Lung (tissue), 11 donors: ENCODE measurements at regions not wholly inside any gene's neighbourhood (a gene's known extent, or its start where the extent isn't known, plus 50 kb on each side); places are given as distances from the start of the nearest gene placed in this dataset.

ENCODE experiments used
- ATAC-seq: fragments of 200-7000 bp; cut with Tn5 transposase; one replicate; pipeline ENCODE4 v1.9.1; 2020; ENCODE audit warnings: moderate number of reproducible peaks; ENCODE audit not compliant: insufficient read depth, low FRiP score
- DNase-seq, 3 donors: peaks; one replicate each; pipeline ENCODE4 v3.0.0-alpha.2; 2013 to 2017
- H3K27ac ChIP-seq, 2 donors: one replicate each; pipeline ENCODE4 v1.5.1; 2013; ENCODE audit warnings: mild to moderate bottlenecking in 2 of 2, moderate library complexity in 2 of 2, control low read depth in 1 of 2, inconsistent platforms in 1 of 2, low read depth in 1 of 2, low read length in 1 of 2
- H3K27me3 ChIP-seq, 3 donors: one replicate each; pipeline ENCODE4 v1.5.1; 2013; ENCODE audit warnings: low read length in 2 of 3; ENCODE audit not compliant: control insufficient read depth in 3 of 3, insufficient read depth in 3 of 3
- H3K36me3 ChIP-seq, 4 donors: one replicate each; pipeline ENCODE4 v1.5.1; 2013; ENCODE audit warnings: low read length in 4 of 4, mild to moderate bottlenecking in 1 of 4, moderate library complexity in 1 of 4; ENCODE audit not compliant: control insufficient read depth in 4 of 4, insufficient read depth in 4 of 4
- H3K4me1 ChIP-seq, 5 donors: one replicate each; pipeline ENCODE4 v1.5.1; 2013; ENCODE audit warnings: low read length in 5 of 5, mild to moderate bottlenecking in 2 of 5, moderate library complexity in 1 of 5; ENCODE audit not compliant: control insufficient read depth in 5 of 5, insufficient read depth in 5 of 5
- H3K4me3 ChIP-seq: one replicate; pipeline ENCODE4 v1.5.1; 2013; ENCODE audit warnings: mild to moderate bottlenecking, control low read depth, moderate library complexity
- H3K9ac ChIP-seq, 2 donors: one replicate each; pipeline ENCODE4 v1.5.1; 2013; ENCODE audit warnings: low read length in 2 of 2, control low read depth in 1 of 2; ENCODE audit not compliant: insufficient read depth in 1 of 2
- H3K9me3 ChIP-seq, 4 donors: one replicate each; pipeline ENCODE4 v1.5.1; 2013; ENCODE audit warnings: low read length in 3 of 4, mild to moderate bottlenecking in 1 of 4, moderate library complexity in 1 of 4; ENCODE audit not compliant: control insufficient read depth in 4 of 4, insufficient read depth in 3 of 4
- WGBS, 2 donors: extraction: QIAGEN DNeasy Blood & Tissue Kit; methylation state at CpG; one replicate each; pipeline ENCODE4 v1.1.7; 2013; 5-methylcytosine and 5-hydroxymethylcytosine counted together
- TF ChIP-seq, protein P1 (sequence below): IDR thresholded peaks from 2 replicates; pipeline ENCODE4 v1.5.1; 2012; ENCODE audit warnings: mild to moderate bottlenecking; ENCODE audit errors: control extremely low read depth, extremely low read depth
- donor health status: control.
- donor health status: control.
- donor health status: Bipolar disorder and iron deficiency.
- donor health status: healthy.
- donor health status: DM: yes; HTN: yes; CAD: no.

DNA sequence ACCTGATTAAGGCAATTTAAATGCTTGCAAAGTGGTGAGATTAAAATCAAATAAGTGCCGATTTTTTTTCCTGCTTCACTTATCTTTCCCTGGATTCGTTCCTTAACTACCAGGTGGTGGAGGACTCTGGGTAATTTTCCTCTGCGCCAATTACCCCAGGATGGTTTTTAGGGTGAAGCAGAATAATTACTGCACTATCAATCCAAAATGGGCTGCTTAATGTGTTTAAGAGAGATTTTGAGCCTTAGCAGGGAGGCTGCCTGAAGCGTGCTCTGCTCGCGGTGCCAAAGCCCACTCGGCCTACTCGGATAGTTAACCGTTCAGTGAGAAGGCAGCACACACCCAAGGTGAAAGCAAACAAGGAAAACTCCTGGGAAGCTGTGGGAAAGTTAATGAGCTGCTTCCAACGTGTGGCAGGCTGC, 274.9 kb upstream of the LMO3 start:
- no peak overlapping the region for H3K4me3 ChIP-seq
- 32 to 47% methylated on average over 10 of the region's 10 CpGs for WGBS, 2 donors
- no peak overlapping the region for H3K9ac ChIP-seq
- H3K36me3 ChIP-seq = no peaks in the 10 kb centered on the region
- peak in 1 of 3 donors; percentile 9 for DNase-seq
- no peak overlapping the region for H3K27ac ChIP-seq
- H3K9me3 ChIP-seq = no peaks in the 10 kb centered on the region
- peak; percentile 45 for ATAC-seq
- no peaks in the 10 kb centered on the region for H3K4me1 ChIP-seq
- TF ChIP-seq, protein P1, sequence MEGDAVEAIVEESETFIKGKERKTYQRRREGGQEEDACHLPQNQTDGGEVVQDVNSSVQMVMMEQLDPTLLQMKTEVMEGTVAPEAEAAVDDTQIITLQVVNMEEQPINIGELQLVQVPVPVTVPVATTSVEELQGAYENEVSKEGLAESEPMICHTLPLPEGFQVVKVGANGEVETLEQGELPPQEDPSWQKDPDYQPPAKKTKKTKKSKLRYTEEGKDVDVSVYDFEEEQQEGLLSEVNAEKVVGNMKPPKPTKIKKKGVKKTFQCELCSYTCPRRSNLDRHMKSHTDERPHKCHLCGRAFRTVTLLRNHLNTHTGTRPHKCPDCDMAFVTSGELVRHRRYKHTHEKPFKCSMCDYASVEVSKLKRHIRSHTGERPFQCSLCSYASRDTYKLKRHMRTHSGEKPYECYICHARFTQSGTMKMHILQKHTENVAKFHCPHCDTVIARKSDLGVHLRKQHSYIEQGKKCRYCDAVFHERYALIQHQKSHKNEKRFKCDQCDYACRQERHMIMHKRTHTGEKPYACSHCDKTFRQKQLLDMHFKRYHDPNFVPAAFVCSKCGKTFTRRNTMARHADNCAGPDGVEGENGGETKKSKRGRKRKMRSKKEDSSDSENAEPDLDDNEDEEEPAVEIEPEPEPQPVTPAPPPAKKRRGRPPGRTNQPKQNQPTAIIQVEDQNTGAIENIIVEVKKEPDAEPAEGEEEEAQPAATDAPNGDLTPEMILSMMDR = no peak
- no peaks in the 10 kb centered on the region for H3K27me3 ChIP-seq

DNA sequence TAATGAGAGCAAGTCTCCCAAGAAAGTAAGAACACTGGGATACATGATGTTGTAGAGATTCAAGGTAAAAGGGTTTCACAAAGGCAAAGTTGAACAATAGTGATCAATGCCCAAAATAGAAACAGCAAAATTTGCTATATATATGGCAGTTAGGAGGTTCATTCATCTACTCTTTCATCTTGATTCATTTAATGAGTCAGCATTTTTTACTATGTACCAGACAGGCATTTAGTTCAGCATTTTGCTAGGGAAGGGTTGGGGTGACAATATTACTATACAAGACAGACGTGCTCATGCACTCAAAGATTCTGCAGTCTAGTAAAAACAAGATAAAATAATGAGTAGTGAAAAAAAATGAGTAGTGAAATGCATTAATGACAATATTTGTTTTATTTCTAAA, 264.9 kb upstream of the LMO3 start:
- Histone ChIP-seq H3K27ac (no peak overlapping the region), H3K27me3 (no peaks in the 10 kb centered on the region), H3K9ac (no peak overlapping the region), H3K4me1 (no peaks in the 10 kb centered on the region), H3K4me3 (no peak overlapping the region), H3K9me3 (no peaks in the 10 kb centered on the region), H3K36me3 (no peaks in the 10 kb centered on the region)
- 76 to 85% methylated on average over 1 of the region's 1 CpG for WGBS, 2 donors
- DNase-seq = no peak
- TF ChIP-seq, protein P1 = no peak
- ATAC-seq = no peak

DNA sequence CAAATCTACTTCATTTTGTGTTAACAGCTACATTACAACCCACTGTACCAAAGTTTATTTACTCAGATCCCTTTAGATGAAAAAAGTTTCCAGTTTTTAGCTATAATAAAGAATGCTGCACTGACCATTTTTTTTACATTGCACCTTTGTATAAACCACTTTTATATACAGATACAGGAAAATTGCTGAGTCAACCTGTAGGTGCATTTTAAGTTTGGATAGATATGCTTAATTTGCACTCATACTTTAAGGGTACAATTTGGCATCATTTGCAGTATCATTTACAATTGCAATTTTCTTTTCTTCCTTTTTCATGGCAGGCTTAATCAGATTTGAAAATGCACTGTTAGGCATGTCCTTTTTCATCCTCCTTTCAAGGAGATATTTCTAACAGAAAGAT, 257.8 kb upstream of the LMO3 start:
- ATAC-seq (no peak), DNase-seq (no peak)
- Histone ChIP-seq H3K4me3 (no peak overlapping the region), H3K27me3 (no peaks in the 10 kb centered on the region), H3K9ac (no peak overlapping the region), H3K4me1 (no peaks in the 10 kb centered on the region), H3K27ac (no peak overlapping the region), H3K36me3 (no peaks in the 10 kb centered on the region), H3K9me3 (no peaks in the 10 kb centered on the region)
- TF ChIP-seq, protein P1 = no peak

DNA sequence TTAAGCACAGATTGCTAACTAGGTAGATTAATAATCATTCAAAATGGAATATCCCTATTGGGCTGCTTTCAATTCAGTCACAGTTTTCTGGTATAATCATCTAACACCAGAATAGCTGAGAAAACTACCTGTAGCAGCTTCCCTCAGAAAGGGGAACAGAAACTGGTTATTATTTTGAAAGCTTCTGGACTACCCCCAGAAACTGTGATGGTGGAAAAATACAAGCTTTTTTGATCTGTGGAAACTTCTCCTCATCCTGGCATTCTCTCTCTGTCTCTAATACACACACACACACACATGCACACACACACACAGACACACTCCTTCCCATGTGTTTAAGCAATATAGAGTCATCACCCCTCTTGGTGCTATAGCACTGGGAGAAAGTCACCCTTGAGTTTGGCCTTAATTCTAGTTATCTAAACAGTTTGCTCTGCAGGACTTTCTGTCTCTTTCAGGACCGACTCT, 251.5 kb upstream of the LMO3 start:
- ATAC-seq (no peak), DNase-seq (no peak)
- H3K36me3 ChIP-seq = no peaks in the 10 kb centered on the region
- no peaks in the 10 kb centered on the region for H3K9me3 ChIP-seq
- TF ChIP-seq, protein P1 = no peak
- no peaks in the 10 kb centered on the region for H3K27me3 ChIP-seq
- 71% methylated on average over 1 of the region's 1 CpG for WGBS, 2 donors
- no peaks in the 10 kb centered on the region for H3K4me1 ChIP-seq
- H3K4me3 ChIP-seq = no peak overlapping the region
- no peak overlapping the region for H3K27ac ChIP-seq
- no peak overlapping the region for H3K9ac ChIP-seq
